ENCODE measurements at regions not wholly inside any gene's neighbourhood (a gene's known extent, or its start where the extent isn't known, plus 50 kb on each side); places are given as distances from the start of the nearest gene placed in this dataset.

DNA sequence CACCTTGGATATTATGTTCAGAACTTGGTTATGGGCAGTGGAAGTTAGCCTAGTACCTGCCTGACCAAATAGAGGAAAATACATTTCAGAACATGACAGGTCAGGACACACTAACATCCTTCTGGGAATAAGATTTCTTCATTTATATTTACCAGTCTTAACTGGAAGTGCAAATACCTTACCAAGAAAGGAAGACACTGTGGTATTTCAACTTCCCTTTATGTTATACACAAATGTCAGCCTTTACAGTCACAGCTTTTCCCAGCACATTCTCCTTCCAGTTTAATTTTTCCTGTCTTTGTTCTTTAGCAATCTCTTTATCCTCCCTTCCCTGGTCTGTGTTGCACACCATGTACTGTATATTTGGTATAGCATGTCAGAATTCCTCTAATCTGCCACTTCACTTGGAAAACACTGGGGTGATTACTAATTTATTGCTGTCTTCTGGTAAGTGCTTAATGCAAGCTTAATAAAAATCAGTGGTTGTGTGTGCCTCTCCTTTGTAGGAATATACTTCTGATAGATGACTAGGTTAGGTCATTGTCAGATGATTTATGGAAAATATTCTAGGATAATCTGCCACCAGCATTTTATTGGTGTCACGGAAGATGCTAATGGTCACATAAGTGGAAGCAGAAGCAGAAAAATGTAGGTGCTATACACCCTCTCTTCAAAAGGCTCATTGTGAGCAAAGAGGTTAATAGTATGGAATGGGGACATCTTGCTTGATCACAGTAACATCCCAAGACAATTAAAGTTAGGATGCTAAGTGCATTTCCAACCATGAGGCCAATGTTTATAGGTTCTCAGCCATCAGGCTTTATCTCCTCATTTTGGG is 124.3 kb upstream of the STARD13 start:
- H2AFZ ChIP-seq (replicated peaks; ENCODE audit: low read length, poor library complexity) = no peak overlapping the region
- ChIA-PET POLR2A (ENCODE audit: unreplicated experiment) (no interaction called here), CTCF (no interaction called here)
- peak overlapping the region; percentile 87 for H3K18ac ChIP-seq (ENCODE audit: low read depth, low read length)
- BruUV-seq (replicated peaks) = no TSS peak
- peak overlapping the region; percentile 39; the same call in 1 of the 2 replicates for H3K4me2 ChIP-seq (ENCODE audit: low read depth, low read length)
- DNase-seq = no peak
- H2AK9ac ChIP-seq (replicated peaks; ENCODE audit: low read depth, low read length, poor library complexity) = no peak overlapping the region
- H3K9me1 ChIP-seq (ENCODE audit: insufficient read depth, low read length) = no peaks in the 10 kb centered on the region
- peak overlapping the region; percentile 21 for H4K91ac ChIP-seq (ENCODE audit: insufficient read depth, low read depth, low read length)
- no peak overlapping the region for H3K9ac ChIP-seq (ENCODE audit: low read depth, low read length)
- H2BK5ac ChIP-seq (ENCODE audit: low read depth, low read length, poor library complexity, severe bottlenecking) = peak overlapping the region; percentile 42
- peak overlapping the region; percentile 17 for H2BK120ac ChIP-seq (ENCODE audit: low read depth, low read length)
- no peak overlapping the region; the same call in 1 of the 2 replicates for H3K56ac ChIP-seq (ENCODE audit: extremely low read depth, insufficient read depth, low read length)
- no peak overlapping the region; the same call in 1 of the 2 replicates for H2AK5ac ChIP-seq (ENCODE audit: low read depth, low read length)
- no peak overlapping the region for H3K27ac ChIP-seq (ENCODE audit: insufficient read depth, low read length)
- peaks cover 5% of the 10 kb centered on the region; the same call in 1 of the 2 replicates for H3K4me1 ChIP-seq (ENCODE audit: control insufficient read depth, insufficient read depth, low read length)
- H3K23ac ChIP-seq (ENCODE audit: low read depth, low read length) = 0 out of 2 replicates have a peak overlapping the region, but pooled peaks have one; percentile 35
- H3K4ac ChIP-seq (ENCODE audit: low read depth, low read length) = peak overlapping the region; percentile 19; the same call in 1 of the 2 replicates
- H3K36me3 ChIP-seq (ENCODE audit: control insufficient read depth, insufficient read depth, low read length) = no peaks in the 10 kb centered on the region
- dilution Hi-C loops (cut with HindIII; ENCODE audit: low sequenced_read_pairs, unreplicated experiment) (no loop called here), intact Hi-C loops (cut with micrococcal nuclease) (loop anchor here (5.0 kb wide), 1 partner anchor 38 kb away; no protein-coding TSS in a partner anchor), in situ Hi-C loops (cut with MboI; ENCODE audit: low sequenced_read_pairs) (no loop called here)
- no peaks in the 10 kb centered on the region for H3K9me3 ChIP-seq (ENCODE audit: control insufficient read depth, insufficient read depth, low read length)
- no peaks in the 10 kb centered on the region for H3K27me3 ChIP-seq (ENCODE audit: control insufficient read depth, insufficient read depth, low read length)
- TF ChIP-seq FOS (IDR thresholded peaks at IDR 0.05; ENCODE audit: low read depth, low read length) (no peak), SMC3 (IDR thresholded peaks at IDR 0.05; ENCODE audit: low read depth, low read length) (no peak), RFX5 (IDR thresholded peaks at IDR 0.05; ENCODE audit: low read depth, low read length) (no peak)
- TF ChIP-seq, protein P1, sequence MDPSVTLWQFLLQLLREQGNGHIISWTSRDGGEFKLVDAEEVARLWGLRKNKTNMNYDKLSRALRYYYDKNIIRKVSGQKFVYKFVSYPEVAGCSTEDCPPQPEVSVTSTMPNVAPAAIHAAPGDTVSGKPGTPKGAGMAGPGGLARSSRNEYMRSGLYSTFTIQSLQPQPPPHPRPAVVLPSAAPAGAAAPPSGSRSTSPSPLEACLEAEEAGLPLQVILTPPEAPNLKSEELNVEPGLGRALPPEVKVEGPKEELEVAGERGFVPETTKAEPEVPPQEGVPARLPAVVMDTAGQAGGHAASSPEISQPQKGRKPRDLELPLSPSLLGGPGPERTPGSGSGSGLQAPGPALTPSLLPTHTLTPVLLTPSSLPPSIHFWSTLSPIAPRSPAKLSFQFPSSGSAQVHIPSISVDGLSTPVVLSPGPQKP (IDR thresholded peaks at IDR 0.05; ENCODE audit: borderline replicate concordance, low read depth, low read length) = no peak
- TF ChIP-seq, protein P2, sequence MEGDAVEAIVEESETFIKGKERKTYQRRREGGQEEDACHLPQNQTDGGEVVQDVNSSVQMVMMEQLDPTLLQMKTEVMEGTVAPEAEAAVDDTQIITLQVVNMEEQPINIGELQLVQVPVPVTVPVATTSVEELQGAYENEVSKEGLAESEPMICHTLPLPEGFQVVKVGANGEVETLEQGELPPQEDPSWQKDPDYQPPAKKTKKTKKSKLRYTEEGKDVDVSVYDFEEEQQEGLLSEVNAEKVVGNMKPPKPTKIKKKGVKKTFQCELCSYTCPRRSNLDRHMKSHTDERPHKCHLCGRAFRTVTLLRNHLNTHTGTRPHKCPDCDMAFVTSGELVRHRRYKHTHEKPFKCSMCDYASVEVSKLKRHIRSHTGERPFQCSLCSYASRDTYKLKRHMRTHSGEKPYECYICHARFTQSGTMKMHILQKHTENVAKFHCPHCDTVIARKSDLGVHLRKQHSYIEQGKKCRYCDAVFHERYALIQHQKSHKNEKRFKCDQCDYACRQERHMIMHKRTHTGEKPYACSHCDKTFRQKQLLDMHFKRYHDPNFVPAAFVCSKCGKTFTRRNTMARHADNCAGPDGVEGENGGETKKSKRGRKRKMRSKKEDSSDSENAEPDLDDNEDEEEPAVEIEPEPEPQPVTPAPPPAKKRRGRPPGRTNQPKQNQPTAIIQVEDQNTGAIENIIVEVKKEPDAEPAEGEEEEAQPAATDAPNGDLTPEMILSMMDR (conservative IDR thresholded peaks at IDR 0.05; ENCODE audit: low read depth, low read length) = no peak
- WGBS, 2 experiments (ENCODE audit: extremely low coverage in 2 of 2, insufficient read length in 1 of 2) = 100% methylated on average over 1 of the region's 1 CpG; no CpG with 5 or more reads in 1 of the 2 experiments
- H4K8ac ChIP-seq (ENCODE audit: low read depth in 2 of 2, low read length in 2 of 2) = peak overlapping the region; percentile 9 to 27; a peak in 2 of 4 replicates
- peak overlapping the region; percentile 88 for H4K5ac ChIP-seq (ENCODE audit: low read depth, low read length)
- H2BK15ac ChIP-seq (ENCODE audit: low read depth, low read length) = peak overlapping the region; percentile 0; the same call in 1 of the 3 replicates
- no peaks in the 10 kb centered on the region for H4K20me1 ChIP-seq (ENCODE audit: insufficient read depth, low read length)
- peak overlapping the region; percentile 65 for H2BK20ac ChIP-seq (ENCODE audit: low read depth, low read length)
- ATAC-seq (ENCODE audit: low read depth) = no peak; the same call in 1 of the 2 replicates
- H3K79me1 ChIP-seq (ENCODE audit: low read depth in 1 of 2, low read length in 2 of 2) = no peaks in the 10 kb centered on the region
- no peak overlapping the region for H3K4me3 ChIP-seq (ENCODE audit: insufficient read depth, low read depth, low read length)
- peak overlapping the region; percentile 43; the same call in 1 of the 2 replicates for H3K14ac ChIP-seq (replicated peaks; ENCODE audit: low read depth, low read length)

Data from IMR-90 (cell line).